ENCODE measurements at regions not wholly inside any gene's neighbourhood (a gene's known extent, or its start where the extent isn't known, plus 50 kb on each side); places are given as distances from the start of the nearest gene placed in this dataset.

- no peak for TF ChIP-seq CTCF (IDR thresholded peaks at IDR 0.05; ENCODE audit: control insufficient read depth, insufficient read depth, low read depth, low read length, missing control alignments)
- H3K4me3 ChIP-seq (ENCODE audit: control insufficient read depth, low read depth, low read length): no peak overlapping the region
- no peak for DNase-seq (ENCODE audit: low read depth)
Observed at GRCh38 chr3:161555320-161555719, 58.7 kb downstream of the OTOL1 start.

GRCh38 chr3:161556533-161556932 is 59.9 kb downstream of the OTOL1 start:
- H3K4me3 ChIP-seq (ENCODE audit: control insufficient read depth, low read depth, low read length): no peak overlapping the region
- no peak for TF ChIP-seq CTCF (IDR thresholded peaks at IDR 0.05; ENCODE audit: control insufficient read depth, insufficient read depth, low read depth, low read length, missing control alignments)
- no peak for DNase-seq (ENCODE audit: low read depth)

GRCh38 chr3:161556941-161557340 is 60.3 kb downstream of the OTOL1 start:
- TF ChIP-seq CTCF (IDR thresholded peaks at IDR 0.05; ENCODE audit: control insufficient read depth, insufficient read depth, low read depth, low read length, missing control alignments): no peak

GRCh38 chr3:161557445-161558150 is 61.0 kb downstream of the OTOL1 start:
- H3K4me3 ChIP-seq (ENCODE audit: control insufficient read depth, low read depth, low read length): no peak overlapping the region
- no peak for TF ChIP-seq CTCF (IDR thresholded peaks at IDR 0.05; ENCODE audit: control insufficient read depth, insufficient read depth, low read depth, low read length, missing control alignments)
- no peak for DNase-seq (ENCODE audit: low read depth)

More at GRCh38 chr3:161556941-161557340, 60.3 kb downstream of the OTOL1 start:
- DNase-seq (ENCODE audit: low read depth): no peak
- H3K4me3 ChIP-seq (ENCODE audit: control insufficient read depth, low read depth, low read length): no peak overlapping the region

GRCh38 chr3:161558236-161558635 is 61.6 kb downstream of the OTOL1 start:
- DNase-seq (ENCODE audit: low read depth): no peak
- no peak overlapping the region for H3K4me3 ChIP-seq (ENCODE audit: control insufficient read depth, low read depth, low read length)
- TF ChIP-seq CTCF (IDR thresholded peaks at IDR 0.05; ENCODE audit: control insufficient read depth, insufficient read depth, low read depth, low read length, missing control alignments): no peak

- TF ChIP-seq CTCF (IDR thresholded peaks at IDR 0.05; ENCODE audit: control insufficient read depth, insufficient read depth, low read depth, low read length, missing control alignments): peak; percentile 74
- H3K4me3 ChIP-seq (ENCODE audit: control insufficient read depth, low read depth, low read length): no peak overlapping the region
- no peak for DNase-seq (ENCODE audit: low read depth)
Observed at GRCh38 chr3:161559177-161559998, 62.8 kb downstream of the OTOL1 start.
